HG03139 (cell line): ENCODE measurements at regions not wholly inside any gene's neighbourhood (a gene's known extent, or its start where the extent isn't known, plus 50 kb on each side); places are given as distances from the start of the nearest gene placed in this dataset.

Experiments used
- ATAC-seq: cut with Tn5 transposase; IDR thresholded peaks from one replicate; pipeline ENCODE4 v1.9.1; 2021; ENCODE audit not compliant: unreplicated experiment

- no peak for ATAC-seq
Observed at GRCh38 chr16:79543219-79543618, 57.3 kb downstream of the MAF start.

GRCh38 chr16:79542237-79542774 lies 58.2 kb downstream of the MAF start:
- ATAC-seq, result no peak

- ATAC-seq, result no peak
Observed at GRCh38 chr16:79540825-79541595, 59.5 kb downstream of the MAF start.

- ATAC-seq, result no peak
Observed at GRCh38 chr16:79537584-79537983, 63.0 kb downstream of the MAF start.

DNA sequence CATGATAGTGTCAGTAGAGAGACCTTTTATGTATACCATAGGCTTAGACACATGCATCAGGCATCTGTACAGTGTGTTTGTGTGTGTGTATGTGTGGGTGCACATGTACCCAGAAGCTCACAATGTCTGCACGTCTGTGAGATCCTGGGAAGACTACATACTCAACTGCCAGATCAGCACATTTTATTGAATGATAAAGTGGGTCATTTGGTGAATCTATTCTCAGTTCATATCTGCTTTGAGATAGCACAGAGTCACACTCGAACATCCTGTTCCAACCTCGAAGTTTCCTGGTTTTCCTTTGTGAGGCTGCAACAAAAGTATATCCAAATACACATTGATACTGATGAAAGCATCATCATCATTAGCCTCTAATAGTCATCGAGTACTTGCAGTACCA lies 63.6 kb downstream of the MAF start:
- no peak for ATAC-seq

GRCh38 chr16:79535130-79535529 lies 65.4 kb downstream of the MAF start:
- ATAC-seq, result no peak

- ATAC-seq, result no peak
Observed at GRCh38 chr16:79534143-79534542, 66.4 kb downstream of the MAF start.

DNA sequence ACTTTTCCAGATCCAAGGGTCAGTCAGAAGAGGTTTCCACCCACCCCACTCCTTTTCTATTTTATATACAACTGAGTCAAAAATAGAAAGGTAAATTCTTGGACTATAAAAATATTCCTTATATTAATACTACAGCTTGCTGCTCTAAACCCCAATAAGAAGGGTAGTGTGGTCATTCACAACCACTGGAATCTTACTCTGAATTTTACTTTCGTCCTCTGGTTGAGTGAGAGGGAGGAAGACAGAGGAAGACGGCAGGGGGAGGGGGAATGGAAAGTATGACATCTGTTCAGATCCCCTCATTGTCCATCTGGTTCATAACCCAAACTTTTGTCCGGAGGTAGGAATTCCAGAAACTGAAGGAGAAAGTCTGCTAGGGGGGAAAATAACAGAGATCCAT lies 67.2 kb downstream of the MAF start:
- no peak for ATAC-seq

DNA sequence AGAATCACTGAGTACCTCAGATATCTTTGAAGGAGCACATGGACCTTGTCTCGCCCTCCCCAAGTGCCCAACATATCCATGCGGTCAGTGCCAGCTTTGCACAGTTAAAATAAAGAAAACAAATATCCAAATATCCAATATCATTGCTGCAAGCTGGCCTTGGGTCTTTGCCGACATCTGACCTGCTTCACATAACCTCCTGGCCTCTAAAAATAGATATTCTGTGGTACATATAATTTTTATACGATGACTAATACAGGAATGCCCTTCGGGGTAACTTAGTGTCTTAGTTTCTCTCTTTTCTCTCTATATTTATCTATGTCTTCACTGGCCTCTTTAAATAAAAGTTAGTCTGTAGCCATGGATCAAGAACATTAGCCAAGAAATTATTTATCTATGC lies 67.8 kb downstream of the MAF start:
- no peak for ATAC-seq

DNA sequence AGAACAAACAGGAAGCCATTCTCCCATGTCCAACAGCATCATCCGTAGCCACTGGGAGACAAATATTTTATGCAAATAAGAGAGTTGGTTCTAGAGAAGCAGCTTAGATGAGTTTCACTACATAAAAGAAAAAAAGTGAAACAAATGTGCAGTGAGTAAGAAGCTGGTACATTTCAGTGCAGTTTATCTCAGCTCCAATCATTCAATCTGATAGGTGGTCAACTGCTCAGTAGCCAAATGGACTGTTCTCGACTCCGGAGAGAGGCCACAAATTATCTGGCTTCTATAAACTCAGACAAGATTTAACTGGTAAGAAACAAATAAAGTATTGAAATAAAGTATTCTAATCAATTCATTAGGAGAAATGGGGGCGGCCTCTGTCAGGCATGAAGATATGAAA lies 68.3 kb downstream of the MAF start:
- no peak for ATAC-seq

GRCh38 chr16:79528338-79528737 lies 72.2 kb downstream of the MAF start:
- no peak for ATAC-seq

GRCh38 chr16:79523971-79524370 lies 76.6 kb downstream of the MAF start:
- ATAC-seq, result no peak

DNA sequence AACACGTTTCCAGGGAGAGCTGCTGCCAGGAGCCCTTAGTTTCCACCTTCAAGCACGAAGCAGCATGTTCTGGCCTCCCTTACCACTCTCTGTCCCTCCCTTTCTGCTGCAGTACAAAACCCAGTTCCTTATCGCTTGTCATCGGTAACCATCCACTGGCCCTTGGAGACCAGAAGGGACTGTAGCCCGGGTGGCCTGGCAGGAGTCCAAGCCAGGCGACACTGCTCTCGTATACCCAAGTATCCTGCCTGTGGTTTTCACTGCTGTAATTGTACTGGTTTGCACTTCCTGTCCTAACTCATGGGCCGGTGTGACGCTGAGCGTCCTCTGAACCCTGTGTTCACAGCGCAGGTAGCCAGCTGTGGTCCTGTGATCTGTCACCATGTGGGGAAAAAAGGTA lies 81.1 kb downstream of the MAF start:
- peak; percentile 78 for ATAC-seq

DNA sequence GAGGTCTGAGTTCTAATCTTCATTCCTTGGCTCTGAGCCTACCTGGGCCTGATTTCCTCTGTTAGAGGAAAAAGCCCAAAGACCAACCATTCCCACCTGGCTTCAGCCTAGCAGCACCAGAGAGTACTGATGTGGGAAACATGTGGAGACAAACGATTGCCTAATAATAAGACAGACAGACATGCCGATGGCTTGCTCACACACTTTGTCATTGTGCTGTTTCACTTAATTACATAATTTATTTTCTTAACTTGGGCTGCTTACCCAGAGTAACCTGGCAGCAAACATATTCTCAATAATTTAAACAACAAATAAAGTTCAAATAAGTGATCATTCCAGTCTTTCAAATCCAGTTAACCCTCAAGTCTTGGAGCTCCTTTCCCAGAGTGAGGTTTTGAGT lies 83.4 kb downstream of the MAF start:
- no peak for ATAC-seq

DNA sequence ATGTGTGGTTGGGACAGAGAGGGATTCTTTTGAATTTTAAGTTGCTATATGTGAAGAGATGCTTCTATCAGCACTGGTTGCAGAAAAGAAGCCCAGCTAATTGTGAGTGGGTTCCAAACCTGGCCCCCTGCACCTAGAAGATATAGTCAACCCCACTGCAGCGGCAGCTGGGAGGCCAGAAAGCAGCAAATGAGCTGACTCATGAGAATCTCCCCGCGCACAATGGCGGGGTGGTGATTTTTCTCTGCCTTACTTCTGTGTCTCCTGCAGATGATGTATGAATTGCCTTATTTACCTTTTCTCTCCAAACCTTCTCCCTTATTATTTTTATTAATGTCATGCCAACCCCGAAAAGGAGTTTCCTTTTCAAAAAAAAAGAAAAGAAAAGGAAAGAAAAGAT lies 89.7 kb downstream of the MAF start:
- no peak for ATAC-seq

DNA sequence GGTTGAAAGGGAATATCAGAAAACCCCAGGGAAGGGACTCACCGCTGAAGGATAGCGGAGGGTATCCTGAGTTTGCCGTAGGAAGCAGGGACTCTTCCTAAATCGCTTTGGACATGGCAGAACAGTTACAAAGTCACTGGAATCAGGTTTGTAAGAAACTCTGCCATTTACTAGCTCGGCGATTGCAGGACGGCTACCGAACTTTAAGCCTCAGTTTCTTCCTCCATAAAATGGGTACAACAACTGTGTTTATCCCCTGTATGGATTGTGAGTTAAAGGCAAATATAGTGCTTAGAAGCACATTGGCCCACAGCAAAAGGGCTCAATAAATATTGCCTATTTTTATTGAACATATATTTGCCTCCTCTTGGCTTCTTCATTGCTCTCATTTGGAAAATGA lies 90.6 kb downstream of the MAF start:
- no peak for ATAC-seq

DNA sequence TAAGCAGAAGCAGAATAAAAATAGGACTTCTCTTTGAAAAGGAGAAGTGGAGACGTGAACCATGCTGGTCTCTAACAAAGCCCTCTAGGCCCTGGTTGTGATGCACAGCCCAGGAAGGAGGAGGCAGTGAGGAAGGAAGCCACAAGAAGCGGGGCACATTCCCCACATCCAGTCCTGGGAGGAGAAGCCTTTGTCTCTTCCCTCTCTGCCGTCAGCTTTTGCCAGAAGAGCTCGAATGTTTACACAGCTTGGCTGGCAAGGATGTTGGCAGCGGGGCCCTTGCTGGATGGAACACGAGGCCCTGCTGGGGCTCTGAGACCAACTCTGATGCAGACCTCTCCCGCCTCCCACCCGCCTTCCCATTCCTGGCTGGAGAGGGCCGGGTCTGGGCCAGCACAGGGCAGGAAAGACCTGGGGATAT lies 91.3 kb downstream of the MAF start:
- ATAC-seq, result no peak

- no peak for ATAC-seq
Observed at GRCh38 chr16:79508294-79508693, 92.2 kb downstream of the MAF start.

DNA sequence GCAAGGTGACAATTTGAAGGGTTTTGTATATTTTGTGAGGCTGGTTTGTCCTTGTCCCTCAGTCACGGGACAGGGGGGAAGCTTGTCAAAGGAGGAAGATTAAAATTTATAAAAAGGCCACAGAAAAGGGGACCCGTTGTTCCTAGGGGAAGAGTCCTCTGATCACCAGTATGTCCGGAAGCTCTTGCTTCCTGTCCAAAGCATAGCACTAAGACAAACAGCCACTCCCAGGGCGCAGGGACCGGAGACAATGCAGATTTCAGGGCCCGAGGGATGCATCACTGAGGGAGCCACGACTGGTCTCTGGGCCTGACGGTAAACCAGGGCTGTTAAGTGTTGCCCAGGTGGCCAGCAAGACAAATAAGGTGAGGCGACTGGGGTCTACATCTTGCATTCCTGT lies 95.2 kb downstream of the MAF start:
- no peak for ATAC-seq

DNA sequence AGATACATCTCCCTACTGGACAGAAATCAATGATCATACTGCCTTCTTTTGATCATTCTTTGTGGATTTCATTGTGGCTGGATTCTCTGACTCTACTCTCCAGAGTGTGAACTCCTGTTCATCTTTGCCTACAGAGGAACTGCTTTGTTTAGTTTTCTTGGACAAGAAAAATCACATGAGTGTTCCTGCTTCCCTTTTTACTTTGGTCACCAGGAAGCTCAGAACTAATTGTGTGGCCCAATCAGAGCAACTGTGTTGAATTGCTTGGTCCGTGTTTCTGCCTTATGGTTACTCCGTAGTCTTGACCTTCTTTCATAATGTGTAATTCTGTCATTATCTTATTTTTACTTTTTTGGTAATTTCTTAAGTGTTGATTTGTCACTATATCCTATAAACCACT lies 97.0 kb downstream of the MAF start:
- ATAC-seq, result no peak

DNA sequence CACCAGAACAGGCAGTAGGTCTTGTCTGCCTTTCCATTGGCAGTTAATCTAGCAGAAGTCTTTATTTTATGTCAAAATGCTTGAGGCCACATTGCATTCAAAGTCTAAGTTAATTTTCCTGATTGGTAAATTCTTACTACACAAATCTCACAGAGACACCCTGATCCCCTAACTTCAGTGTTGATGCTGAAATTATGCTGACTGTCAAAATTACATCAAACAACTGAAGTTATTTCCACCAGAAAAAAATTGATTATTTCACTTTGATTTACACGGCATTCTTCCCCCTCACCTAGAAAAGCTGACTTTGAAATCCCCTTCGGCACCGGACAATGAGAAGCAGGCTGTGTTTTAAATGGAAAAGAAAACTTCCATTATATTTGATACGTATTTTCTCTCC lies 99.1 kb downstream of the MAF start:
- ATAC-seq, result no peak

- ATAC-seq, result no peak
Observed at GRCh38 chr16:79500866-79501265, 99.7 kb downstream of the MAF start.

GRCh38 chr16:79500286-79500685 lies 100.3 kb downstream of the MAF start:
- no peak for ATAC-seq
